Keratinocyte (primary cell): ENCODE measurements at regions not wholly inside any gene's neighbourhood (a gene's known extent, or its start where the extent isn't known, plus 50 kb on each side); places are given as distances from the start of the nearest gene placed in this dataset.

Source experiments
- DNase-seq: peaks from one replicate; pipeline ENCODE4 v3.0.0-alpha.2; 2011; ENCODE audit warnings: low read depth, missing footprints, low spot score
- FAIRE-seq: peaks from 2 replicates; lab custom pipeline; 2011; peaks lifted over from hg19 to GRCh38; lab: Jason Lieb, UNC
- H2AFZ ChIP-seq: 2 replicates; pipeline ENCODE4 v1.6.0; 2012; ENCODE audit warnings: low read length, control low read depth, inconsistent platforms; ENCODE audit not compliant: control insufficient read depth
- H3K27ac ChIP-seq: 2 replicates; pipeline ENCODE4 v1.5.1; 2011; ENCODE audit warnings: low read length; ENCODE audit not compliant: control insufficient read depth, insufficient read depth
- H3K27me3 ChIP-seq: 3 replicates; pipeline ENCODE4 v1.6.0; 2011; ENCODE audit warnings: low read length; ENCODE audit not compliant: control insufficient read depth, insufficient read depth; ENCODE audit errors: extremely low read depth
- H3K36me3 ChIP-seq, 2 experiments: 2 replicates in 1 of 2; 3 replicates in 1 of 2; pipeline ENCODE4 v1.5.1; 2011; ENCODE audit warnings: low read length in 2 of 2, mild to moderate bottlenecking in 1 of 2; ENCODE audit not compliant: control insufficient read depth in 2 of 2, insufficient read depth in 2 of 2; ENCODE audit errors: extremely low read depth in 1 of 2
- H3K4me1 ChIP-seq: 3 replicates; pipeline ENCODE4 v1.5.1; 2011; ENCODE audit warnings: low read length; ENCODE audit not compliant: control insufficient read depth, insufficient read depth; ENCODE audit errors: extremely low read depth
- H3K4me2 ChIP-seq: 3 replicates; pipeline ENCODE4 v1.6.0; 2011; ENCODE audit warnings: low read depth, low read length; ENCODE audit not compliant: control insufficient read depth, insufficient read depth; ENCODE audit errors: extremely low read depth
- H3K4me3 ChIP-seq, 3 experiments: fragments of 200-600 bp in 1 of 3; sonication (generic) in 1 of 3; 2 replicates in 2 of 3; 3 replicates in 1 of 3; pipeline ENCODE4 v1.5.1; 2011 to 2016; ENCODE audit warnings: low read length in 3 of 3, mild to moderate bottlenecking in 3 of 3, control low read depth in 2 of 3, inconsistent platforms in 1 of 3, low read depth in 1 of 3, mixed read lengths in 1 of 3, mixed run types in 1 of 3, moderate library complexity in 1 of 3; ENCODE audit not compliant: control insufficient read depth in 2 of 3, insufficient read depth in 2 of 3; ENCODE audit errors: extremely low read depth in 1 of 3
- H3K79me2 ChIP-seq: 2 replicates; pipeline ENCODE4 v1.6.0; 2012; ENCODE audit warnings: low read length; ENCODE audit not compliant: control insufficient read depth, insufficient read depth
- H3K9ac ChIP-seq: 3 replicates; pipeline ENCODE4 v1.6.0; 2011; ENCODE audit warnings: low read length; ENCODE audit not compliant: control insufficient read depth, insufficient read depth; ENCODE audit errors: extremely low read depth
- H3K9me1 ChIP-seq: 3 replicates; pipeline ENCODE4 v1.6.0; 2011; ENCODE audit warnings: low read length; ENCODE audit not compliant: control insufficient read depth, insufficient read depth; ENCODE audit errors: extremely low read depth
- H3K9me3 ChIP-seq: 2 replicates; pipeline ENCODE4 v1.5.1; 2012; ENCODE audit warnings: low read depth, low read length; ENCODE audit not compliant: control insufficient read depth
- H4K20me1 ChIP-seq: 3 replicates; pipeline ENCODE4 v1.6.0; 2011; ENCODE audit warnings: low read length; ENCODE audit not compliant: control insufficient read depth, insufficient read depth; ENCODE audit errors: extremely low read depth
- CTCF ChIP-seq, 3 experiments: IDR thresholded peaks in 1 of 3; conservative IDR thresholded peaks in 1 of 3; optimal IDR thresholded peaks in 1 of 3; 2 replicates in 2 of 3; 3 replicates in 1 of 3; pipeline versions ENCODE3 to v1.5.1; 2011; ENCODE audit warnings: low read length in 3 of 3, mild to moderate bottlenecking in 3 of 3, moderate library complexity in 2 of 3, control low read depth in 1 of 3, inconsistent platforms in 1 of 3; ENCODE audit not compliant: insufficient read depth in 2 of 3; ENCODE audit errors: extremely low read depth in 1 of 3
- EZH2 ChIP-seq: IDR thresholded peaks from one replicate; pipeline ENCODE4 v1.6.1; 2012; ENCODE audit warnings: inconsistent platforms, mild to moderate bottlenecking, low read length, moderate library complexity
- dilution Hi-C: fragments of 300-500 bp; cut with MboI; formaldehyde crosslinking; loops from one replicate; pipeline ENCODE4 v1.7.0; 2020; ENCODE audit warnings: low sequenced_read_pairs; ENCODE audit not compliant: extremely low pct_ligation_motif_present

- no peaks in the 10 kb centered on the region for H3K79me2 ChIP-seq
- dilution Hi-C loops = no loop called here
- H3K9ac ChIP-seq = no peak overlapping the region
- FAIRE-seq (no peak), DNase-seq (no peak)
- H3K9me1 ChIP-seq = no peaks in the 10 kb centered on the region
- H4K20me1 ChIP-seq = no peaks in the 10 kb centered on the region
- no peaks in the 10 kb centered on the region for H3K36me3 ChIP-seq
- H3K4me1 ChIP-seq = no peaks in the 10 kb centered on the region
- TF ChIP-seq EZH2 (no peak), CTCF (optimal IDR thresholded peaks at IDR 0.05 in 1 of 3, IDR thresholded peaks at IDR 0.05 in 1 of 3, conservative IDR thresholded peaks at IDR 0.05 in 1 of 3; ENCODE audit: extremely low read depth in 1 of 3, insufficient read depth in 2 of 3, low read length in 3 of 3) (no peak)
- no peak overlapping the region for H2AFZ ChIP-seq
- H3K4me3 ChIP-seq = no peak overlapping the region
- H3K9me3 ChIP-seq = no peaks in the 10 kb centered on the region
- no peak overlapping the region for H3K4me2 ChIP-seq
- H3K27me3 ChIP-seq = no peaks in the 10 kb centered on the region
- H3K27ac ChIP-seq = no peak overlapping the region
Observed at GRCh38 chr4:41409594-41409895, 128.4 kb upstream of the LIMCH1 start.

DNA sequence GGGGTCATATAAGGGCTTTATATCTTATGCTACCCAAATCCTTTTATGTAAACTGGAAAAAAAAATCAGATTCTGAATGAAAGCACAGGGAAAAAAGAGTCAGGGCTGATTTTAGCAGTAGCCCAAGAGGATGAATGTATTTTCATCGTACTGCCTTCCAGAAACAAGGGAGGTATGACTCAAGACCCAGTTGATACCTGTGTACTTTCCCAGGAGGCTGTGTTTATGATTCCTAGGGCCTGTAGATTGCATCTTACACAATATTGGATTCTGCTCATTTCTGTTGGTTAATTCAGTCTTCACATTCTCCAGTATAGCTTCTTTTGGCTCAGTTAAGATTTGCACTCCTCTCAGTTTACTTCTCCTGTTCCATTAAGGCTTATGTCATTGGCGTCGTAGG lies 127.9 kb upstream of the LIMCH1 start:
- no peaks in the 10 kb centered on the region for H3K4me1 ChIP-seq
- no peak for FAIRE-seq
- TF ChIP-seq CTCF (optimal IDR thresholded peaks at IDR 0.05 in 1 of 3, IDR thresholded peaks at IDR 0.05 in 1 of 3, conservative IDR thresholded peaks at IDR 0.05 in 1 of 3; ENCODE audit: extremely low read depth in 1 of 3, insufficient read depth in 2 of 3, low read length in 3 of 3) (no peak), EZH2 (no peak)

More for the DNA sequence above, 127.9 kb upstream of the LIMCH1 start:
- Histone ChIP-seq H3K9me1 (no peaks in the 10 kb centered on the region), H2AFZ (no peak overlapping the region), H3K27ac (no peak overlapping the region), H3K36me3 (no peaks in the 10 kb centered on the region), H3K79me2 (no peaks in the 10 kb centered on the region), H3K4me2 (no peak overlapping the region), H3K9ac (no peak overlapping the region), H3K4me3 (no peak overlapping the region), H4K20me1 (no peaks in the 10 kb centered on the region), H3K27me3 (no peaks in the 10 kb centered on the region), H3K9me3 (no peaks in the 10 kb centered on the region)
- no peak for DNase-seq
- dilution Hi-C loops = no loop called here
